PC-9 (cell line): ENCODE measurements at regions not wholly inside any gene's neighbourhood (a gene's known extent, or its start where the extent isn't known, plus 50 kb on each side); places are given as distances from the start of the nearest gene placed in this dataset.

Experiments
- BruUV-seq: library from RNA; stranded (reverse); fragments of 400-500 nt; replicated peaks from 2 replicates; lab custom pipeline; 2021; lab: Mats Ljungman, UMichigan
- CTCF ChIA-PET: fragments of 300-600 bp; sonication (Branson Sonifier 250); formaldehyde crosslinking; loops from one replicate; lab custom pipeline; 2022; ENCODE audit warnings: antibody characterized with exemption; lab: Charles Lee
- POLR2A ChIA-PET: fragments of 300-600 bp; sonication (Branson Sonifier 250); formaldehyde crosslinking; loops from one replicate; lab custom pipeline; 2022; ENCODE audit warnings: antibody characterized with exemption; ENCODE audit not compliant: unreplicated experiment; lab: Charles Lee
- DNase-seq, 2 experiments: peaks; one replicate each; pipeline versions ENCODE4 v3.0.0 to v3.0.0-alpha.2; 2015 to 2022; ENCODE audit warnings: mixed read lengths in 1 of 2
- H2AFZ ChIP-seq: fragments of 200-600 bp; sonication (generic); 2 replicates; pipeline ENCODE4 v1.8.1; 2017; ENCODE audit warnings: antibody characterized with exemption
- H3F3A ChIP-seq: fragments of 200-600 bp; sonication (generic); 2 replicates; pipeline ENCODE4 v1.8.1; 2017; ENCODE audit warnings: antibody characterized with exemption, mild to moderate bottlenecking, low read depth; ENCODE audit not compliant: insufficient read depth
- H3K27ac ChIP-seq: fragments of 200-600 bp; sonication (generic); 2 replicates; pipeline ENCODE4 v1.6.1; 2016; ENCODE audit warnings: mixed run types
- H3K27me3 ChIP-seq: fragments of 200-600 bp; sonication (generic); 2 replicates; pipeline ENCODE4 v1.6.1; 2016; ENCODE audit warnings: low read depth, mixed run types; ENCODE audit not compliant: insufficient read depth
- H3K36me3 ChIP-seq: fragments of 200-600 bp; sonication (generic); 2 replicates; pipeline ENCODE4 v1.6.1; 2016; ENCODE audit warnings: low read depth, mixed run types
- H3K4me1 ChIP-seq: fragments of 200-600 bp; sonication (generic); replicated peaks from 2 replicates; pipeline ENCODE4 v1.6.1; 2016; ENCODE audit warnings: mixed run types; ENCODE audit not compliant: insufficient read depth
- H3K4me2 ChIP-seq: fragments of 200-600 bp; sonication (generic); 2 replicates; pipeline ENCODE4 v1.6.1; 2017; ENCODE audit warnings: mixed run types
- H3K4me3 ChIP-seq: fragments of 200-600 bp; sonication (generic); 2 replicates; pipeline ENCODE4 v1.6.1; 2016; ENCODE audit warnings: mixed run types
- H3K79me2 ChIP-seq: fragments of 200-600 bp; sonication (generic); 2 replicates; pipeline ENCODE4 v1.6.1; 2017; ENCODE audit warnings: low read depth, mixed run types
- H3K9me2 ChIP-seq: fragments of 200-600 bp; sonication (generic); 2 replicates; pipeline ENCODE4 v1.8.1; 2017; ENCODE audit warnings: mild to moderate bottlenecking; ENCODE audit not compliant: insufficient read depth
- H3K9me3 ChIP-seq: fragments of 200-600 bp; sonication (generic); 2 replicates; pipeline ENCODE4 v1.8.1; 2016; ENCODE audit warnings: low read depth; ENCODE audit not compliant: insufficient read depth
- H4K20me1 ChIP-seq: fragments of 200-600 bp; sonication (generic); 2 replicates; pipeline ENCODE4 v1.8.1; 2017; ENCODE audit not compliant: insufficient read depth
- CTCF ChIP-seq: fragments of 200-600 bp; sonication (generic); conservative IDR thresholded peaks from 2 replicates; pipeline ENCODE4 v1.6.1; 2017; ENCODE audit warnings: mixed run types, antibody characterized with exemption, mild to moderate bottlenecking, moderate library complexity
- EZH2 ChIP-seq: fragments of 200-600 bp; sonication (generic); IDR thresholded peaks from 2 replicates; pipeline ENCODE4 v1.8.0; 2017; ENCODE audit warnings: antibody characterized with exemption, low read depth
- intact Hi-C: fragments of 100-400 bp; cut with micrococcal nuclease; formaldehyde crosslinking; loops from one replicate; pipeline ENCODE4 v1.10.0; 2022; ENCODE audit not compliant: unreplicated experiment

- no peak overlapping the region for H2AFZ ChIP-seq
- no TSS peak for BruUV-seq
- H3K36me3 ChIP-seq = no peaks in the 10 kb centered on the region
- TF ChIP-seq CTCF (no peak), EZH2 (no peak)
- H3K4me1 ChIP-seq = no peaks in the 10 kb centered on the region
- DNase-seq = no peak
- H3F3A ChIP-seq = no peaks in the 10 kb centered on the region
- H3K27me3 ChIP-seq = no peaks in the 10 kb centered on the region
- no peaks in the 10 kb centered on the region for H3K9me3 ChIP-seq
- H3K4me2 ChIP-seq = no peak overlapping the region
- no peaks in the 10 kb centered on the region for H4K20me1 ChIP-seq
- POLR2A ChIA-PET = no interaction called here
- CTCF ChIA-PET = no interaction called here
- H3K79me2 ChIP-seq = no peaks in the 10 kb centered on the region
- H3K9me2 ChIP-seq = no peaks in the 10 kb centered on the region
- no peak overlapping the region for H3K4me3 ChIP-seq
- intact Hi-C loops = no loop called here
- no peak overlapping the region for H3K27ac ChIP-seq
These were observed 141.1 kb upstream of the GLI3 start for GRCh38 chr7:42378149-42378548.

DNA sequence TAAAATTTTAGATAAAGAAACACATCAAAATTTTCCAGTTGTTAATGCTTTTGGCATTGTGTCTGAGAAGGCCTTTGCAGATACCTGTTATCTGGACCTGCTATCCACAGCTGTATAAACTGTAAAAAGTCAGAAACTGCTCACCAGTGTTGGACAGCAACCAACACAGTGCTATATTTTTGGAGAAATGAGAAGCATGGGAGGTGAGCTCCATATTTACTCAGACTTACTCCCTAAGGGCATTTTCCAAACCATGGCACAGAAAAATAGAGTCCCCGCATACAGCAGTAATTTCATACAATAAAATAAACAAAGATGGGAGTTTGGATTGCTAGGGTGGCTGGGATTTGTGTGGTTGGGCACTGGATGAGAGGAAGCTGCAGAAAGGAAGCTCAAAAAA is 136.3 kb upstream of the GLI3 start:
- no peaks in the 10 kb centered on the region for H3K79me2 ChIP-seq
- ChIA-PET POLR2A (no interaction called here), CTCF (no interaction called here)
- no peak for TF ChIP-seq CTCF
- no peak for TF ChIP-seq EZH2
- no peak overlapping the region for H3K4me2 ChIP-seq
- H3K4me3 ChIP-seq = no peak overlapping the region
- H4K20me1 ChIP-seq = no peaks in the 10 kb centered on the region
- H3K36me3 ChIP-seq = no peaks in the 10 kb centered on the region
- H3F3A ChIP-seq = no peaks in the 10 kb centered on the region
- no peak for DNase-seq
- H3K27ac ChIP-seq = no peak overlapping the region
- H3K9me2 ChIP-seq = no peaks in the 10 kb centered on the region
- no peak overlapping the region for H2AFZ ChIP-seq
- intact Hi-C loops = no loop called here
- no TSS peak for BruUV-seq
- no peaks in the 10 kb centered on the region for H3K27me3 ChIP-seq
- H3K9me3 ChIP-seq = no peaks in the 10 kb centered on the region
- H3K4me1 ChIP-seq = no peaks in the 10 kb centered on the region

- H3K79me2 ChIP-seq = no peaks in the 10 kb centered on the region
- H3K4me1 ChIP-seq = no peaks in the 10 kb centered on the region
- no peak for DNase-seq
- H2AFZ ChIP-seq = no peak overlapping the region
- no peak for TF ChIP-seq EZH2
- TF ChIP-seq CTCF = no peak
- H4K20me1 ChIP-seq = no peaks in the 10 kb centered on the region
- intact Hi-C loops = no loop called here
- POLR2A ChIA-PET = no interaction called here
- no peak overlapping the region for H3K4me3 ChIP-seq
- H3K36me3 ChIP-seq = no peaks in the 10 kb centered on the region
- H3F3A ChIP-seq = no peaks in the 10 kb centered on the region
- H3K9me3 ChIP-seq = no peaks in the 10 kb centered on the region
- H3K27me3 ChIP-seq = no peaks in the 10 kb centered on the region
- H3K9me2 ChIP-seq = no peaks in the 10 kb centered on the region
- CTCF ChIA-PET = no interaction called here
- BruUV-seq = no TSS peak
- H3K27ac ChIP-seq = no peak overlapping the region
- no peak overlapping the region for H3K4me2 ChIP-seq
These were observed 135.5 kb upstream of the GLI3 start for GRCh38 chr7:42372479-42372878.
